NAMALWA (cell line): ENCODE measurements at regions not wholly inside any gene's neighbourhood (a gene's known extent, or its start where the extent isn't known, plus 50 kb on each side); places are given as distances from the start of the nearest gene placed in this dataset.
"Not testable (repeated sequence)": the region's sequence is repeated elsewhere in the genome, so short reads cannot be mapped to it uniquely, and the experiment has no call there.

Experiments used
- DNase-seq: peaks from one replicate; pipeline ENCODE4 v3.0.0-alpha.2; 2015; ENCODE audit warnings: low spot score

DNA sequence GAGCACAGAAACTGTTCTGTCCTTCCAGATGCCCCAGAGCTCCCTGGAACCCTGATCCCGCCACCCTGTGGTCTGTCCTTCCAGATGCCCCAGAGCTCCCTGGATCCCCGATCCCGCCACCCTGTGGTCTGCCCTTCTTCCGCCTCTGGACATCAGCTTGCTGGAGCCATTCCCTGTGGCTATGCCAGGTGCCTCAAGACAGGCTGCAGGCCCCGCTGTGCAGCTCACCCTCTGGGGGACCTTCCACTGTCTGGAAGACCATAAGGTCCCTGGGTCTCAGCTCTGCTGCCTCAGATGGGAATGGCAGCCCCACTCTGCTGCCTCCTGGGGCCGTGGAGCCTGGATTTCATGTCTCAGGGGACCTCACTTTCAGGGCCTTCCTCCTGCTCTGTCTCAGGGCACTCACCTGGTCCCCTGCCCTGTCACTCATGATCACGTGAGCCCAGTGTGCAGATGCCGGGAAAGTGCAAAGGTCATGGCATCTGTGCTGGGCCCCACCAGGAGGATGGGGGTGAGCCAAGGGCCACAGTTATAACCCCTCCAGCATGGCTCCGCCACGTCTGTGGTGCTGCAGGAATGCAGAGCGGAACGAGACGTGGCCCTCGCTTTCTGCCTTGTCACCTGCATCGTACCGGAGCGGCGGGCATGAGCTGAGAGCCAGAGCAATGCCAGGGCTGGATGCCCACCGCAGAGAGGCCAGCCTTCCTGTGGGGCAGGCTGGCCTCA, 1520.7 kb downstream of the BRD1 start:
- no peak for DNase-seq

DNA sequence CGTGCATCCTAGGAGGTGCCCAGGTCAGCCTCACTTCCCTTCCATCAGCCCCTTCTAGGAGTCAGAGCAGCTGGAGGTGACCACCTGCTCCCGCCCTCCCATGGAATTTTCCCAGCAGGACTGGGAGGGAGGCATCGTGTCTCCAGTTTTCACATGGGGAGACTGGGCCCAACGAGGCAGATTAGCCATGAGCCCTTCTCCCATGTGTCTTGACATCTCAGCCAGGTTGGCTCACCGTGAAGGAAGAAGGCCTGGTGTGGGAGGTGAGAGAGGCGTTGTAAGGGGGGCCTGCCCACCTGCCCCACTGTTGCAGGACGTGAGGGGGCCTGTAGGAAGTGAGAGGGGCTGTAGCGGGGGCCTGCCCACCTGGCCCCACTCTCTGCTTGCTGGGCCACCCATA, 1521.4 kb downstream of the BRD1 start:
- no peak for DNase-seq

DNA sequence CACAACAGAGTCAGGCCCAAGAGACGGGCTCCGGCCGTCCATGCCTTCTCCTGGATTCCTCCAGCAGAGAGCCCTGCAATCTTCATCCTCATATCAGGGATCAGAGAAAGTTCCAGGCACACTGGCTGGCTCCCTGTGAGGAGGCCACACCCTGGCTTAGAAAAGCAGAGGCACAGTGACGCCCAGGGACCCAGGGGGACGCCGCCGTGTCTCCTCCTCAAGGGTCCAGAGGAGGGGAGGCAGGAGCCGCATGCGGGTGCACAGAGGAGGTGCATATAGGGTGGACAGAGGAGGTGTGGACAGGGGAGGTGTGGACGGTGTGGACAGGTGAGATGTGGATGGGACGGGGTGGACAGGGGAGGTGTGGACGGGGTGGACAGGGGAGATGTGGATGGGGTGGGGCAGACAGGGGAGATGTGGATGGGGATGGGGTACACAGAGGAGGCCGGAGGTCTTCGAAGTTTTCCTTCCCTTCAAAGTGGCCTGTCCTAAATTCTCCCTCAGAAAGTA, 1521.9 kb downstream of the BRD1 start:
- no peak for DNase-seq

DNA sequence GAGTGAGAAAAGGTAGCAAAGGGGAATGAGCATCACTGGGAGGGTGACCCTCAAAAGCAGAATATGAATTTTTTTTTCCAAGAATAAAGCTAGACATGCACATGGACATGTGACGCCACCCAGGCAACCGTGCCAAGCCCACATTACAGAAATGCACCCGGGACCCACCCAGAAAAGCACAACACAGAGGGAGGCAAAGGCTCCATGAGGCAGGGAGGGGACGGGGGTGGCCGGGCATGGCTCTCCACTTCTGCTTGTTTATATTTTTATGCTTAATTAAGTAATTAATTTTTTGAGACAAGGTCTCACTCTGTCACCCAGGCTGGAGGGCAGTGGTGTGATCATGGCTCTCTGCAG, 1524.3 kb downstream of the BRD1 start:
- DNase-seq: no peak

DNA sequence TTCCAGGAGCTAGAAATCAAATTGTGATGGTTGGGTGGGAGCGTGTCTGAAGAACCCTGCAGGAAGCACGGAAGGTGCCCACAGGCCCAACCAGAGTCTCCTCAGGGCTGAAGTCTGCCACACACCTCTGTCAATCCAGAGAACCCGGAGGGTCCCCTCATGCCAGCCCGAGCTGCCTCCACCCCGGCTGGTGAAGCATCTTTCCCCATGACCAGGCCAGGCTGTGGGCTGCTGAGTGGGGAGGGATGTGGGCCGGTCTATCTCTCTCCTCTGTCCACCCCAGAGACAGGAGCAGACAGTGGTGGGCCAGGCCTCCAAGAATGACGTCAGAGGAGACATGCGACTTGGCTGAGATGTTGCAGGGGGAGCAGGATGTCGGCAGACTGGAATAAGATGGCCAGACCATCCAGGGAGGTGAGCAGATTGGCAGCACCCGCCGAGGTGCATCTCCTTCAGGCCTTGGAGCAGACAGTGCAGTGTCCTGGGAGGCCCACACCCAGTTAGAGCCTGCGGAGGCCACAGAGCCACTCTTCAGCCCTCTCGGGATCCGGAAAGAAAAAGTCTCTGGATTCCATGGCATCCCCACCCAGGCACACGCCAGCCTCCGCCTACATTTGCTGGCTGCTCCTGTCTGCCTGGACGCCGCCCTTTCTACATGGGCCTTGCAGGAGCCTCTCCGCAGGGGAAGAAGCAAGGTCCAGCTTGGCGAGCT, 1524.9 kb downstream of the BRD1 start:
- DNase-seq: no peak

DNA sequence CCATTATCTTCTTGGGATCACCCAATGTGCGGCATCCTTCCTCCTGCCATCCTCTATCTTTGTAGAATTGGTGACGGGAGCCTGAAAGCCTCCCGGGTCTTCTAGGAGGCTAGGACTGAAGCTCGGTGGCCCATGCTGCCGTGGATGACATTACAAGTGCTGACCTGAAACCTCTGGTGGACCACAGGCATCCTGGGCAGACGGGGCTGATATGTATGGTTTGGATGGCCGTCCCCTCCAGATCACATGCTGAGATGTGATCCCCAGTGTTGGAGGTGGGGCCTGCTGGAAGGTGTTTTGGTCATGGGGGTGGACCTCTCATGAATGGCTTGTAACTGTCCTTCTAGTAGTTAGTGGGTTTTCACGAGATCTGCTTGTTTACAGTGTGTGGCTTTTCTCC, 1525.8 kb downstream of the BRD1 start:
- DNase-seq: no peak

DNA sequence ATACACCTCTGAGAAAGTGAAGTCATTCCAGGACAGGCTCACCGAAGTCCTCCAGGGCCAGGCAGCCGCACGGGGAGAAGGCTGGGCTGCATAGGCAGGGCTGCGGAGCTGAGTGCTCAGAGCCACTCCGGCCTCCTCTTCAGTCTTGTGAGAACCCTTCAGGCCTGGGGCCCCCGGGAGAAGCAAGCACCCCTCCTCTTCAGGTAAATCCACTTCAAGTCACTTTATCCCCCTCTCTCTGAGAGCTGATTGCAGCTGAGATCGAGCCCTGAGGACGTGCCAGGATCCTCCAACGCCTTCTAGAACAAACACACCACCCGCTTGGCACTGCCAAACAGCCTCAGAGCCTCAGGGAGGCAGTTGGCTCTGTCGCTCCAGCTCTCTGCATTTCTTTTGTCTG, 1526.3 kb downstream of the BRD1 start:
- no peak for DNase-seq

DNA sequence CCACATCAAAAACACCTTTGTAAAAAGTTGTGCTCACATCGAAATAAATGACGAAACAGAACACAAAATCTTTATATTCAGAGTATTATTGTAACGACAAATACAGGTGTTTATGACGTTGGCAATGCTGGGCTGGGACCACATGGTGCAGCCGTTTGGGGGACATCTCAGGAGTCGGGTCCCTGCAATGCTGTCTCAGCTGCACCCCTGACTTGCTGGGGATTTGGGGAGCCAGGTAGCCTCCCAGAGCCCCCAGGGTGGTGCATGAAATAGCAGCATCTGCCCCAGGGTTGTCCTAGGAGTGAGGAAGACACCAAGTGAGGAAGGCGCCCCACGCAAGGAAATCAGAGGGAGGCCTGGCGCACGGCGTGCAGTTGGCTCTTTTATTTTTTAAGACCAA, 1526.8 kb downstream of the BRD1 start:
- DNase-seq: no peak

DNA sequence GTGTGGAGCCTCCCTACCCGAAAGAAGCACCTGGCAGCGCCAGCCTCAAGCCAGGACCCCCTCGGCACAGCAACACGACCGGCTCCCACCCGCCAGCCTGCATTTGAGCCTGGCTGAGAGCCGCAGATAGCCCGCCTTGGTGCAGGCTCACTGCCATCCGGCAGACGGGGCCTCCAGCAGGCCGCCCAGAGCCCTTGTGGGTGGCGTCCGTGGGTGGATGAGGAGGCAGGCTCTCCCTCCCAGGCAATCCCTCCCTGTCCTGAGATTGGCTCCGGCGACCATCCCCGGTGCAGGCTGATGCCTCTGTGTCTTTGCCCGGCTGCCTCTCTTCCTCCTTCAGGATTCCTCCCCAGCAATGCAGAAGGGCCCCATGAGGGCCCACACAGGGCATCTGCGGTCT, 1527.9 kb downstream of the BRD1 start:
- DNase-seq: no peak

DNA sequence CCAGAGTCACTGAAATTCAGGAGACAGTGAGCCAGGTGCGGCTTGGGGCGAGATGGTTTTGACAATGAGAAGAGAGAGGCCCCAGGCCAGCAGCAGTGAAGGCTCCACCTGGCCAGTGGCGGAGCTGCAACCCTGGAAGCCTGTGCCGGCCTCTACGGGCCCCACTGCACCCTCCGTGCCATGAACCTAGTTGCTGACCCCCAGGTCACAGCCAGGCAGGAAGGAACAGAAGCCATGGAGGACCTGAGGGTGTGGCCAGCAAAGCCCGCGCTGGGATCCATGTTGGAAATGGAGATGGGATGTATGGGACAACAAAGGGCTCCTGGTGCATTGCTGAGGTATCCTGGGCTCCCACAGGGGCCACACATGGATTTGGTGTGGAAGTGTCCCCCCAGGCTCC, 1528.5 kb downstream of the BRD1 start:
- no peak for DNase-seq

DNA sequence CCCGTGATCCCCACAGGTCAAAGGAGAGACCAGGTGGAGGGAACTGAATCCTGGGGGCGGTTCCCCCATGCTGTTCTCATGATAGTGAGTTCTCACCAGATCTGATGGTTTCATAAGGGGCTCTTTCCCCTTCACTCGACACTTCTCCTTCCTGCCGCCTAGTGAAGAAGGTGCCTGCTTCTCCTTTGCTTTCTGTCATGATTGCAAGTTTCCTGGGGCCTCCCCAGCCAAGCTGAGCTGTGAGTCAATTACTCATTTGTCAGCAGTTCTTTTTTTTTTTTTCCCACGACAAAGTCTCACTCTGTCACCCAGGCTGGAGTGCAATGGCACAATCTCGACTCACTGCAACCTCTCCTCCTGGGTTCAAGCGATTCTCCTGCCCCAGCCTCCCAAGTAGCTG, 1530.4 kb downstream of the BRD1 start:
- DNase-seq: no peak

DNA sequence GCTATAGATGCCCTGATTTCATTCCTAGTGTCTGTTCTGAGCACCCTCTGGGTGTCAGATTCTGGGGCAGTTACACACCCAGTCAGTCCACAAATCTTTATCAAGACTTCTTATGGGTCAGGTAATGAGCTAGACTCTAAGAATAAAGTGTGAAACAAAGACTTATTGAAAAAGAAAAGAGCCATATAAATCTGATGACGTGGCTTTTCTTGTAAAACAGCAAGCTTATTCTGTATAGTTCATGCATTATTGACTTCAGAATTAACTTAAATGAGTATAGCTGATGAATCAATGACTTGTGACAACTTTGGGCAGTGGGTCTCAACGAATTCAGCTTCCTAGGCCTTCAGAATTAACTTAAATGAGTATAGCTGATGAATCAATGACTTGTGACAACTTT, 1527.5 kb downstream of the TBC1D22A start:
- not testable (repeated sequence) for DNase-seq

DNA sequence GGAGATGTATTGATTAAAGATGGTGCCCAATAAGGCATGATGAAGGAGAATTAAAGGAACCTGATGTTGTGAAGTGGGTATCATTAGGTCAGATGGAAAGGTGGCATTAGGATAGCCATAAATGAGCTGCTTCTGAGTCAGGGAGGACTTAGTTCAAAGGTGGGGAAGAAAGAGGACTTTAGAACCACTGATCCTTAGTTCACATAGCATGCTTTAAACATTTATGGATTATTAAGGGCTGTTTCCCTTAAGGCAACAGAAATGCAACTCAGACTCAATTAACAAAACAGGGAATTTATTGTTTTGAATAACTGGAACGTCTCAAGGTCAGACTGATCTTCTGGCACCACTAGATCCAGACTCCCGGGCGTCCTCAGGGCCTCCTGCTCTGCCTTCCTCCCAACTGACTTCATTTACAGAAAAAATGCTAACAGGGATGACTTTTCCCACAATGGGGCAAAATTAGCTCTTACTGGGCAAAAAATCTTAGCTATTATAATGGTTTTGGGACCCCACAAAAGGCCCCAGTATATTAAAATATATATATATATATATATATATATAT, 1526.0 kb downstream of the TBC1D22A start:
- no peak for DNase-seq

DNA sequence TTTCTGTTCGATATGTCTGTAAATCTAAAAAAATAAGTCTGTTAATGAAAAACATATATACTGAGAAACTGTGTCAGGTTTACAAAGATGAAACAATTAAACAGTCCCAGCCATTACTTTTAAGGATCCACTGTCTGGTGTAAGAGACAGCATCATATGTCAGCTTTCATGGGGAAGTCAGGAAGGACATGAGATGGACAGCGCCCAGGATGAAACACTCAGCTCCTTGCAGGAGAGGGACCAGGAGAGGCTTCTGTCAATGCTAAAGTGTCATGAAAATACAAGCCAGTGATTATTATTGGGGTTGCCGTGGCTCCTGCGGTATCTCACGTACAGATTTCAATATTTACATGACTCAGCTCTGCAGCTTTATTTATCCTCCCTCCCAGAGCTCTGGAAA, 1524.6 kb downstream of the TBC1D22A start:
- DNase-seq: no peak

DNA sequence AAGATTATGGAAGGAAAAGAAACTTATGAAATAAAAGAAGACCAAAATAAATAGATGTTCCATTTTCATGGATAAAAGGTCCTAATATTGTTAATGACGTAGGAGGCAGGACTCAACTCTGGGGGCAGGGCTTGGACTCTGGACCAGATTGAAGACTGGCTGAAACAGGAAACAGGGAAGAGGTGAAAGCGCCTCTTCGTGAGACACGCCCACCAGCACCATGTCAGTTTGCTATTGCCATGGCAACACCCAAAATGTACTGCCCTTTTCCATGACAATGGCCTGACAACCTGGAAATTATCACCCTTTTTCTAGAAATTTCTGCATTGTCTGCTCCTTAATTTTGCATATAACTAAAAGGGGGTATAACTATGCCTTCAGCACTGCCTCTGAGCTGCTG, 1522.2 kb downstream of the TBC1D22A start:
- DNase-seq: no peak

DNA sequence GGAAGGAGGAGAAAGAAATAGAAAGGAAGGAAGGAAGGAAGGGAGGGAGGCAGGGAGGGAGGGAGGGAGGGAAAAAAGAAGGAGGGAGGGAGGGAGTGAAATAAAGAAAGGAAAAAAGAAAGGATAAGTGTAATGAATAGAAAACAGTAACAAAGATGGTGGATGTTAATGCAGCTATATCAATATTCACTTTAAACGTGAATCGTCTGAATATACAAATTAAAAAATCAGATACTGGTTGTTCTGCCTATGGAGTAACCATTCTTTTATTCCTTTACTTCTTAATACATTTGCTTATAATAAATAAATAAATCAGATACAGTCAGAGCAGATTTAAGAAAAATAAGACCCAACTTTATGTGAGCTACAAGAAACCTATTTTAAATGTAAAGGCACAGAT, 1520.4 kb downstream of the TBC1D22A start:
- DNase-seq: no peak

DNA sequence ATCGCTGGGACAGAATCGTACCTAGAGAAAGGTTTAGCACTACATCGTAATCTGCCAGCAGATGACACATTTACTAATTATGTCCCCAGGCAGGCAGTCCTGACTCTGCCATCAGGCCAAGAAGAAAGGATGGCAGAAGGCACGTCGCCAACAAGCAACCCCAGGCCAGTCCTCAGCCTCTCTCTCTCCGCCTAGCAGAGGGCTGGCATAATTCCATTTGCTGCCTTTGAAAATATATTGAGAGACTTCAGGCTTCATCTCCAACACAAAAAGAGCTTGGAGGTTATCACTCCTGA, 1517.0 kb downstream of the TBC1D22A start:
- DNase-seq: no peak

DNA sequence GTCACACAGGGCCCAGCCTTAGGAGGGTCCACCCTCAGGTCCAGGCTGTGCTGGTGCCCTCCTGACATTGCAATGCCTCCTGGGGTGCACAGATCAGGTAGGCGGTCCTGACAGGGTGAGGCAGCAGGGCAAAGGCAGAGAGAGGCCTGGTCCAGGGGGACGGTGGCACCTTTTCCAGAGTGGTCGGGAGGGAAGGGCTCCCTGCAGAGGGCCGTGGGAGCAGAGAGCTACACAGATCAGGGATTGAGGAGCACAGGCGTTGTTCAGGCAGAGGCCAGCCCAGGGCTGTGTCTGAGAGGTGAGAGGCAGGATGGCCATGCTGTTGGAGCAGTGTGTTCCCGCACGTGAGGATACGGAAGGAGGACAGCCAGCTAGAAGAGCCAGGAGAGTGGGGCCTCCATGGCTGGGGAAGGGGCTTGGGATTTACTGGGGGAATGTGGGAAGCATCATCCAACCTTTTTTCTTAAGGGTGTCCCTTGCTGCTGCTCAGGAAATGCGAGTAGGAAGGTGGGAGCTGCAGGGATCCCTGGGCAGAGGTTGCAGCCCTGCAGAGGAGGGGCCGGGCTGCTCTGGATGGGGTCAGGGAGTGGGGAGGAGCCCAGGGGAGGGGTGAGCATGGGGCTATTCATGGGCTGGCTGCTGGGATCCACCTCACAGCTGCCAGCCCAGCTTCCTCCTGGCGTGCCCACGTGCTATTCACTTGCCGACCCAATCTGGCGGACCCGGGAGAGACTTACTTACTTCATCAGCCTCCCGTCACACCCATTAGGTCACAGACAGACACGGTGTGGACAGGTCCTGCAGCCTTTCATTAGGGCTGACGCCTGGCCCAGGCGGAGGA, 1516.4 kb downstream of the TBC1D22A start:
- DNase-seq: no peak

DNA sequence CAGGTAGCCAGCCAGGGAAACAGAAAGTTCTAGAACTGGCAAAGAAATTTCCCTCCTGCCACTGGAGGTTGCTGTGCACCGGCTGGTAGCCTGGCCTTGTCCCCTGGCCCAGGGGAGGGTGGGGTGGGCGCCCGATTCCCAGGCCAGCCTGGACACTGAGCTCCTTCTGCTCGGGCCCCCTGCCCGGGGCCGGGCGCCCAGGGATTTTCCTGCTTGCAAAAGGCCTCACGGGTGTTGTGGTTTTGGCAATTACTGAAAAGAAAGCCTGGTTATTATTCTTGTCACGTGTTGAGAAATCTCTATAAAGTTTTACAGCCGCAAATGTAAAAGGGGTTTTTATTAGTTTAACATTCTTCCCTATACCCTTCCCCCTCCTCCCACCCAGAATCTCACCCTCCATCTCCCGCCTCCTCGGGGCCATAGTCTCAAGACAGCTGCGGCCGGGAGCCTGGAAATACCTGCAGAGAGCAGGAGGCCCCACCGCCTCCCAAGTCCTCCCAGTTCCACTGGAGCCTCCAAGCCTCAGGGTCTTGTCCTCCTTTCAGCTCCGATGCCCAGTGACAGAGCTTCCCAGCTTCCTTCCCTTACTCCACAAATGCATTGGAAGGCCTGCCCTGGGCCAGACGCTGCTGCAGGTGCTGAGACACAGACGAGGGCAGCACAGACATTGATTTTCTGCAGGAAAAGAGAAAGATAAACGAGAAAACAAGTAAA, 1515.6 kb downstream of the TBC1D22A start:
- no peak for DNase-seq

DNA sequence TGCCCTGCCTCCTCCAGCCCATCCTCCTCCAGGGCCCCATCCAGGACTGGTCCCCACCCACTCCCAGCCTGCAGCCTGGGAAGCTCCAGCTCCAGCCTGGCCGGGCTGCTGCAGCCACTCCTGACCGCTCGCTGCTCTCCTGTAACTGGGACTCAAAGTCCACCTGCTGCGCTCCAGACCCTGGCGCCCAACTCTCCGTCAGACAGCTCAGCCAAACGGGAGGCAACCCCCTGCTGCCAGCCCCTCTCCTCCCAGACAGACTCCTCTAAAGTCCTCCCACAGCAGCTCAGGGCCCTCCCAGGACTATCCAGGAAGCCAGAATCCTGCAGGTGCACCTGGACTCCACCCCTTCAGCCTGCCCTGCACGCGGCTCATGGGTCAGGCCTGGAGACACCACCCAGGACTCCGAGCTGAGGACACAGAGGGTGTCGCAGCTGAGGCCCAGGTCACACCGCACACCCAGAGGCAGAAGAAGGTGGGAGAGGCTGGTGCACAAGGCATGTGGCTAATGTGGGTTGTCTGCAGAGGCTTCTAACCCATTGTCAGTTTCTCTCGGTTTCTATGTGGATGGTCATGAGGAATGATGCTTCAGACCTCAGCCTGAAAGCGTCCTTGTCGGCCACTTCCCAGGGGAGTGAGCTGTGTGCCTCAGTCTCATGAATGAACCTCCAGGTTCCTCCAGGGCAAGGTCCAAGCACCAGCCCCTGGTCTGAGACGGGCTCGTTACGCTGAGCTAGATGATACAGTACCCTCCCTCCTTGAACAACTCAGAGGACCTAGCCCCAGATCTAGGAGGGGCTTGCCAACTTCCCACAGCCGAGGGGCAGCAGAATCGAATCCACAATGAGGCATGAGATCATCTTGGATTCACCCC, 1514.8 kb downstream of the TBC1D22A start:
- no peak for DNase-seq

DNA sequence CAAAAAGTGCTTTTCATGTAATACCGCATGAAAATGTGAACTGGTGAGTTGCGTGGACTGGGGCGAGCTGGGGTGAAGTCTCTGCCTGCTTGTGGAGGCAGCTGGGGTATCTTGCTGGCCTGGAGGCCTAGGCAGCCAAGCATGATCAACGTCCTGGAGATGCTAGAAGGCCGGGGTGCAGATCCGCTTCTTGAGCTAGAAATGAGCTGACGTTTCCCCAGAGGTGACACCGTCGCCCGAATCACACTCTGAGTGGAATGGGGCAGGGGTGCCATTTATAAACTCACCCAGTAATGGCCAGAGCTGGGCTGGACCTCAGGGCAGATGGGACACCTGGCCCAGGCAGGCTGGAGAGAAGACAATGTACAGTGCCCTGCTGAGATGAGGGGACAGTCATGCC, 1513.0 kb downstream of the TBC1D22A start:
- DNase-seq: no peak
